NCI-H345 (cell line): ENCODE measurements at regions not wholly inside any gene's neighbourhood (a gene's known extent, or its start where the extent isn't known, plus 50 kb on each side); places are given as distances from the start of the nearest gene placed in this dataset.

ENCODE experiments used
- DNase-seq: peaks from one replicate; lab custom pipeline; 2025; lab: John Stamatoyannopoulos, UW

DNA sequence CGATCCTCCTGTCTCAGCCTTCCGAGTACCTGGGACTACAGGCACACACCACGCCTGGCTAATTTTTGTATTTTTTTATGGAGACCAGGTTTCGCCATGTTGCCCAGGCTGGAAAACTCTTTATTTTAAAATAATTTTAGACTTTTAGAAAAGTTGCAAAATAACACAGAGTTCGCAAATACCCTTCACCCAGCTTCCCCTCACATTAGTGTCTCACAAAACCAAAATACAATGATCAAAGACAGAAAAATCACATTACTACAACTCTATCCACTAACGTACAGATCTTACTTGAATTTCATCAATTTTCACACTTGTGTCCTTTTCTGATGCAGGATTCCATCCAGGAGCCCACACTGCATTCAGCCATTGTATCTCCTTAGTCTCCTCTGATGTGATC, 58.8 kb upstream of the ERRFI1 start:
- no peak for DNase-seq

DNA sequence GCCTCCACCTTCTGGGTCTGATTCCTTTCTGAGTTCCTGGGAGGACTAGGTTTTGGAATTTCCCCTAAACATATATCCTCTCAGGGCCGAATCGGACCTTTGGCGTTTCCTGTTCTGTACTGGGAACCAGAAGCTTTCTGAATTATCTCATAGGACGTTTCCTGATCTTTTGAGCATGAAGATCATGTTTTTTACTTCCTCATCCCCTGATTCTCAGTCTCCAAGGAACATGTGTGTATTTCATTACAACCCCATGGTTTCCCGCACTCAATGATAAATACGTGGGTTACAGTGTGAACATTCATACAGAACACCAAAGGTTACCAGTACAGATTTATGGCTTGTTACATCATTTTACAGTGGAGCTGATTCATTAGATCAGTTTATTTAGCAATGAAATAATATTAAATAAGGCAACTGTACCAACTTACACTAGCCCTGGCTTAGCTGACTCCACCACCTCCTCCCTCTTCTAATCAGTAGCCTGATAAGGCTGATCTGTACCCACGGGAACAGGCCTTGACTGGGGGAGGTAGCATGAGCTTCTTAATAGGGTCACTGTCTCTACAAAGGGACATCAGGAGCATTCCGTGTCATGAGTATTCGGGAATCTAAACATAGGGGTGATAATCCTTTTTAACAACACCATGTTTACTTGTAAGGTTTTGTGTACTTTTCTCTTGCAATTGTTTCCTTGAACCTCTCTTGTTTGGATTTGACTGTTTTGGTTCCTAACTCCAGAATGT, 57.8 kb upstream of the ERRFI1 start:
- no peak for DNase-seq

DNA sequence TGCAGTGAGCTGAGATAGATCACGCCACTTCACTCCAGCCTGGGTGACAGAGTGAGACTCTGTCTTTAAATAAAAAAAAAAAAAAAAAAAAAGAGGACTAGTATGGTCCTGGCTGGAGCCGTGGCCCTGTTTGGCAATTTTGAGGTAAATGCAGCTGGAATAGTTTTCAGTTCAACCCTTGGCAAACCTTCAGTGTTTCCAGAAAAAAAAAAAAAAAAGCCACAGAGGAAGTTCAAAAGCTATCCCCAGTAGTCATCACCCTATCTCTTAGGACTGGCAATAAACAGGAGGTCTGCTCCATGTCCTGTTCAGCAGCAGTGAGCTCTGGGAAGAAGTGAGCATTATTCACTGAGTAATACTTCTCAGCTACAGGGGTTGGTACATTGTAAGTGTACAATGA, 56.8 kb upstream of the ERRFI1 start:
- no peak for DNase-seq

DNA sequence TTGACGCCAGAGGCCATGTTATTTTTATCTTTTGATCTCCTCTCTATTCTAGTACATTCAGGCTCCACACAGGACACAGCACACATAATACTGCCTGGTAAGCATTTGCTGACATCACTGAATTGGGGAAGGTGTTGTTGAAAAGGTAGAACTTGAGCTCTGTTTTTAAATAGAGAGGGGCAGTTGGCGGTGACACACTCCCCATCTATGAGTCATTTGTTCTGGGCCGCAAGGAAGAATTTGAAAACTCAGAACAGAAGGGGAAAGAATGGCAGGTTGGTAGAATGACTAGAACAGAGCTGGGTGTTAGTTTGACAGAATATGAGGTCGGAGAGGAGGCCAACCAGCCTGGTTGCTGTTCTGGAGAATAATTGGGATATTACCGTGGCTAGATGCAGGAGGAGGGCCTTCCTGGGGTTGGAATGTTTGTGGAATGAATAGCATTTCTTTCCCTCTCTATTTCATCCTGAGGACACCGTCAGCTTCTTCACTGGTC, 52.1 kb upstream of the ERRFI1 start:
- DNase-seq, result no peak

DNA sequence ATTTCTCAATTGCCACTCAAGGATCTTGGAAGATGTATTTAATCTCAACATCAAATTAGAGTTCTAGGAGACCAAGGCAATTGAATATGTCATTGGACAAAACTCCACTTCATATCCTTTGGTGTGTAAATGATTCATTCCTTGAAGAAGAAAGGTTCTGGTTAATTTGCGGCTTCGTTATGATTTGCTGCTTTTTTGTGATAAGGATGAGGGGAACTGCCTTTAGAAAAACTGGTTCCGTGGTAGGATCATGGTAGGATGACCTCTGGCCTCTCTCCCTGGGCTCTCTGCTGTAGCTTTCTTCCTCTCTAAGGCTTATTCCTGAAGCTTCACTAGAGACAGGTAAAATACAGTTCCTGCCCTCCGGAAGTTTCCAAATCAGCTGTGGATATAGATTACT, 51.5 kb upstream of the ERRFI1 start:
- no peak for DNase-seq

DNA sequence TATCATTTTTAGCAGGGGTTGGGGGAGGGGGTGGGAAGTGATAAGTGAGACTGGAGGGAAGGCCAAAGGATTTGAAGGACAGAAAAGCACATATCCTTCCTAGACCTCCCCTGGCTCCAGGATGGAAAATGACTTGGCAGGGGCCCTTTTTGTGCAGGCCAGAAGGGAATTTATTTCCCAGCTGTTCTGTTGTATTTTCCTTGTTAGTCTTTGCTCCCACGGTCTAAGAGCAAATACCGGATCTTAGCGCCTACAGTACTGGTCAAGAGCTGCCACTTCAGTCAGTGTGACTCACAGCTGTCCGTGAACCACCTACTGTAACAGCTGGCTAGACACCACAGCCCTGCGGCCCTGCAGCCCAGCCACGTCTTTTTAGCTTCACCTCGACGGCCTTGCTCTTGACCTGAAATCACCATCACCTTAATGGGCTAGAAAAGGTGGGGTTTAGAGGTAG, 51.0 kb upstream of the ERRFI1 start:
- no peak for DNase-seq

DNA sequence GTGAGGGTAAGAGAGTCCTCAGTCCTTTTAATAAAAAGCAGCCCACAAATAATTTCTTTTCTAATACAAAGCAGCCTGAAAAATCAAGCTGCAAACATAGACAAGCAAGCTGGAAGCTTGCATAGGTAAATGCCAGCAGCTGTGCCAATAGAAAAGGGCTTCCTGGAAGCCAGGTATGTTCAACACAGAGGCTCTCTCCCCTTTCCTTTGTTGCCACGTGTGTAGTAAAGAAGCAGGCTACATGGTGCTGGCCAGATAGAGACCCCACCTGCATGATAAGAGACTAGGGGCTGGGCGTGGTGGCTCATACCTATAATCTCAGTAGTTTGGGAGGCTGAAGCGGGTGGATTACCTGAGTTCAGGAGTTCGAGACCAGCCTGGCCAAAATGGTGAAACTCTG, 50.1 kb upstream of the ERRFI1 start:
- no peak for DNase-seq
